Skeletal muscle tissue (tissue), 3 donors: ENCODE measurements at regions not wholly inside any gene's neighbourhood (a gene's known extent, or its start where the extent isn't known, plus 50 kb on each side); places are given as distances from the start of the nearest gene placed in this dataset.

ENCODE experiments used
- H3K27ac ChIP-seq: one replicate; pipeline ENCODE4 v1.7.0; 2013; ENCODE audit warnings: mild to moderate bottlenecking, low read depth, low read length, inconsistent platforms
- H3K27me3 ChIP-seq, 3 donors: one replicate each; pipeline ENCODE4 v1.7.0; 2013; ENCODE audit warnings: low read length in 3 of 3; ENCODE audit not compliant: control insufficient read depth in 3 of 3, insufficient read depth in 3 of 3
- H3K36me3 ChIP-seq, 3 donors: one replicate each; pipeline ENCODE4 v1.7.0; 2013; ENCODE audit warnings: low read length in 3 of 3; ENCODE audit not compliant: control insufficient read depth in 3 of 3, insufficient read depth in 3 of 3
- H3K4me1 ChIP-seq, 3 donors: one replicate each; pipeline ENCODE4 v1.7.0; 2013; ENCODE audit warnings: low read length in 3 of 3, mild to moderate bottlenecking in 3 of 3; ENCODE audit not compliant: control insufficient read depth in 3 of 3, insufficient read depth in 3 of 3
- H3K4me3 ChIP-seq, 3 donors: one replicate each; pipeline ENCODE4 v1.7.0; 2013; ENCODE audit warnings: low read length in 3 of 3
- H3K9ac ChIP-seq, 3 donors: one replicate each; pipeline ENCODE4 v1.7.0; 2013; ENCODE audit warnings: low read length in 3 of 3, mild to moderate bottlenecking in 3 of 3, moderate library complexity in 2 of 3, low read depth in 1 of 3
- H3K9me3 ChIP-seq, 3 donors: one replicate each; pipeline ENCODE4 v1.7.0; 2013; ENCODE audit warnings: low read length in 3 of 3; ENCODE audit not compliant: control insufficient read depth in 3 of 3
- donor health status: Osteomylitis.

- no peak overlapping the region for H3K27ac ChIP-seq
- no peak overlapping the region for H3K9ac ChIP-seq
- no peak overlapping the region for H3K4me3 ChIP-seq
- peaks cover 0 to 12% (median 5%) of the 10 kb centered on the region in 3 donors for H3K4me1 ChIP-seq
- H3K36me3 ChIP-seq: no peaks in the 10 kb centered on the region
- H3K9me3 ChIP-seq: no peaks in the 10 kb centered on the region
- H3K27me3 ChIP-seq: no peaks in the 10 kb centered on the region
Measured at GRCh38 chr1:221234791-221235190, 355.5 kb downstream of the HLX start.

DNA sequence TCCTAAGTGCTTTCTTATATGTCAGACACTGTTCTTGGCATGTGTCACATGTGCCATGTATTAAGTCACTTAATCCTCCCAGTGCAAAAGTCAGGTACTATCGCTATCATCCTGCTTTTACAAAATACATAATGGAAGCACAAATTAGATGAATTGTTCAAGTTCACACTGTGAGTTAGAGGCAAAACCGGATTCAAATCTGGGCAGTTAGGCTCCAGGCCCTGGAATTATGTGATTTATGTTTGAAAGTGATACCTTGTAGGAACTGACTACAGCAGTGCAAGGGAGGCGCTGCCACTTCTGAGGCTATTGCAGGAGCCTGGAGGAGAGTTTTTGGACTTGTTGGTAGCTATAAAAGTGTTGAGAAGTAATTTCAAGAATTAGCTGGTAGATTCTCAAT is 358.3 kb downstream of the HLX start:
- no peak overlapping the region for H3K27ac ChIP-seq
- H3K9me3 ChIP-seq: no peaks in the 10 kb centered on the region
- H3K27me3 ChIP-seq: no peaks in the 10 kb centered on the region

GRCh38 chr1:221239181-221239580 is 359.9 kb downstream of the HLX start:
- Histone ChIP-seq H3K27me3 (no peaks in the 10 kb centered on the region), H3K4me3 (no peak overlapping the region), H3K4me1 (peaks cover 0 to 4% (median 0%) of the 10 kb centered on the region in 3 donors), H3K27ac (no peak overlapping the region), H3K9ac (no peak overlapping the region), H3K9me3 (no peaks in the 10 kb centered on the region), H3K36me3 (no peaks in the 10 kb centered on the region)

More for the DNA sequence above, 358.3 kb downstream of the HLX start:
- H3K4me1 ChIP-seq: peaks cover 0 to 4% (median 0%) of the 10 kb centered on the region in 3 donors
- H3K4me3 ChIP-seq: no peak overlapping the region
- H3K36me3 ChIP-seq: no peaks in the 10 kb centered on the region
- H3K9ac ChIP-seq: no peak overlapping the region

- H3K9ac ChIP-seq: no peak overlapping the region
- H3K27me3 ChIP-seq: no peaks in the 10 kb centered on the region
- H3K4me1 ChIP-seq: peaks cover 0 to 4% (median 0%) of the 10 kb centered on the region in 3 donors
- H3K9me3 ChIP-seq: no peaks in the 10 kb centered on the region
- no peaks in the 10 kb centered on the region for H3K36me3 ChIP-seq
- no peak overlapping the region for H3K4me3 ChIP-seq
- H3K27ac ChIP-seq: no peak overlapping the region
Measured at GRCh38 chr1:221239792-221240191, 360.5 kb downstream of the HLX start.

DNA sequence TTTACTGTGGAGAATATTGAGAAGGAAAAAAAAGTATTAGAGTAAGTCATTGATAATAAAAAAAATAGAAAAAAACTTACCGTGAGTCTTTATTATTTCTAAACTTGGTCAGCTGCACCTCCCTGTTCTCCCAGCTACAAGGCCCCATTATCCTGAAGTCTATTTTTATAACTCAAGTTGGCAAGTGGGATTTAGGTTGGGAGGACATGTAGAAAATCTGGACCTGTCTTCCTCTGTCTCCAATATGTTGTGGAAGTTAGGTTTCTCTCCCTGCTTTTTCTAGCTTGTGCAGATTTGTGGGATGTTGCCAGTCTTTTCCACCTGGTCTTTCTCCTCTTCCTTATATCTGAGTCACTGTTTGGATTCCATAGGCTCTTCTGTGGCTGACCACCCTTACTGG is 361.4 kb downstream of the HLX start:
- no peaks in the 10 kb centered on the region for H3K27me3 ChIP-seq
- H3K9ac ChIP-seq: no peak overlapping the region
- H3K4me1 ChIP-seq: peaks cover 0 to 4% (median 0%) of the 10 kb centered on the region in 3 donors
- no peak overlapping the region for H3K27ac ChIP-seq
- no peaks in the 10 kb centered on the region for H3K9me3 ChIP-seq
- H3K4me3 ChIP-seq: no peak overlapping the region
- no peaks in the 10 kb centered on the region for H3K36me3 ChIP-seq

- H3K27me3 ChIP-seq: no peaks in the 10 kb centered on the region
- H3K27ac ChIP-seq: no peak overlapping the region
- H3K9me3 ChIP-seq: no peaks in the 10 kb centered on the region
- no peak overlapping the region for H3K9ac ChIP-seq
- H3K4me3 ChIP-seq: no peak overlapping the region
- H3K4me1 ChIP-seq: peaks cover 0 to 4% (median 0%) of the 10 kb centered on the region in 3 donors
- H3K36me3 ChIP-seq: no peaks in the 10 kb centered on the region
Measured at GRCh38 chr1:221241157-221241556, 361.9 kb downstream of the HLX start.

DNA sequence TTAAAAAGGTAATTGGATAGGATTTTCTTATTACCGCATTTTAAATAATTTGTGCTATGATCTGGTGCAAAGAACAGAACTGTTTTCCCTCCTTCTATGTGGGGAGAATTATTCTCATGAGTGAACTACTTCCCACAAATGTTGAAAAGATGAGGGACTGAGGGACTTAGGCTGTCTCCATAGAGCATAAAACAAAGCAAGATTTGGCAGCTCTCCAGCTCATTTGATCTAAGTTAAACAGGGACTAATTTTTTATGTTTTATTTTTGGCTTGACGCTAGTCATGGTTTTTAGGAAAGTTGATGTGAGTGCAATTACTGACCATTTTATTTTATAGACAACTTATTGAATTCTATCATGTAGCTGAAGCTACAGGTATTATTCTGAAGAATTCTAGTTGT is 362.3 kb downstream of the HLX start:
- Histone ChIP-seq H3K36me3 (no peaks in the 10 kb centered on the region), H3K27ac (no peak overlapping the region), H3K4me3 (no peak overlapping the region), H3K4me1 (peaks cover 0 to 4% (median 0%) of the 10 kb centered on the region in 3 donors), H3K27me3 (no peaks in the 10 kb centered on the region), H3K9ac (no peak overlapping the region), H3K9me3 (no peaks in the 10 kb centered on the region)

DNA sequence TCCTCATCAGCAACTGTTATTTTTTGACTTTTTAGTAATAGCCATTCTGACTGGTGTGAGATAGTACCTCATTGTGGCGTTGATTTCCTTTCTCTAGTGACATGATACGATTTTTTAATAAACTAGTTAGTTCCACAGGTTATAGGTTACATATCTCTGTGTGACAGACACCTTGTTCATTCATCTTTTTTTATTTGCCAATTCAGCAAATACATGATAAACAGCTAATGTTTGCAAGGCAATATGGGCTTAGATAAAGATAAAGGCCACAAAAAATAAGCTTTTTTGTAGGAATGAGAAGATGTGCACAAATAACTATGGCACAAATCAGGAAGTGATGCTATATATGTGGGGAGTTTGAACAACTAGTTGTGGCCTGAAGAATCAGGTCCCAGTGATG is 366.8 kb downstream of the HLX start:
- Histone ChIP-seq H3K36me3 (no peaks in the 10 kb centered on the region), H3K27ac (no peak overlapping the region), H3K4me3 (no peak overlapping the region), H3K9ac (no peak overlapping the region), H3K9me3 (no peaks in the 10 kb centered on the region), H3K27me3 (no peaks in the 10 kb centered on the region), H3K4me1 (no peaks in the 10 kb centered on the region)

- no peaks in the 10 kb centered on the region for H3K9me3 ChIP-seq
- no peaks in the 10 kb centered on the region for H3K27me3 ChIP-seq
- no peak overlapping the region for H3K27ac ChIP-seq
- H3K4me3 ChIP-seq: no peak overlapping the region
- no peaks in the 10 kb centered on the region for H3K4me1 ChIP-seq
- no peak overlapping the region for H3K9ac ChIP-seq
- no peaks in the 10 kb centered on the region for H3K36me3 ChIP-seq
Measured at GRCh38 chr1:221246628-221247415, 367.6 kb downstream of the HLX start.

DNA sequence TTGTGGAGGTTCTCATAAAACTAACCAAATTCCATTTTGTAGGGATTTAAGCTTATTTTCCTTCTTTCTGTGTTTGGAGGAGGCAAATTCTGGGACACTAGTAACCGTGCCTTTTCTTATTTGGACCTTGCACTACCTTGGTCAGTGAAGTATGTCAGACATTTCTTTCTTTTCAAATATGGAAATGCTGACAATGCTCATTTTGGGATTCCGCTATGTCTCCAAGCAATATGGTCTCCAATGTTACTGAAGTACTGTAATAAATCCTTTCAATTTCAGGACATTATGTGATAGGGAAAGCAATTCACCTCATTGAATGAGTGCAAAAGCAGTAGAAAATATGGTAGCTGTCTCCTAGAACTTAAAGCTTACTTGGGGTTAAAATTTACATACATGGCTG is 372.3 kb downstream of the HLX start:
- H3K27me3 ChIP-seq: no peaks in the 10 kb centered on the region
- no peaks in the 10 kb centered on the region for H3K4me1 ChIP-seq
- H3K9ac ChIP-seq: no peak overlapping the region
- H3K4me3 ChIP-seq: no peak overlapping the region
- no peaks in the 10 kb centered on the region for H3K36me3 ChIP-seq
- no peaks in the 10 kb centered on the region for H3K9me3 ChIP-seq
- no peak overlapping the region for H3K27ac ChIP-seq
